Epithelial cell of proximal tubule (primary cell): ENCODE measurements at regions not wholly inside any gene's neighbourhood (a gene's known extent, or its start where the extent isn't known, plus 50 kb on each side); places are given as distances from the start of the nearest gene placed in this dataset.
"Not testable (repeated sequence)": the region's sequence is repeated elsewhere in the genome, so short reads cannot be mapped to it uniquely, and the experiment has no call there.

Experiments
- DNase-seq: peaks from one replicate; pipeline ENCODE4 v3.0.0-alpha.2; 2011; ENCODE audit warnings: low read depth
- H3K4me3 ChIP-seq: 2 replicates; pipeline ENCODE4 v1.5.1; 2011; ENCODE audit warnings: low read depth, mild to moderate bottlenecking, low read length
- CTCF ChIP-seq: conservative IDR thresholded peaks from 2 replicates; pipeline ENCODE4 v1.5.1; 2012; ENCODE audit warnings: low read depth, mild to moderate bottlenecking, low read length

DNA sequence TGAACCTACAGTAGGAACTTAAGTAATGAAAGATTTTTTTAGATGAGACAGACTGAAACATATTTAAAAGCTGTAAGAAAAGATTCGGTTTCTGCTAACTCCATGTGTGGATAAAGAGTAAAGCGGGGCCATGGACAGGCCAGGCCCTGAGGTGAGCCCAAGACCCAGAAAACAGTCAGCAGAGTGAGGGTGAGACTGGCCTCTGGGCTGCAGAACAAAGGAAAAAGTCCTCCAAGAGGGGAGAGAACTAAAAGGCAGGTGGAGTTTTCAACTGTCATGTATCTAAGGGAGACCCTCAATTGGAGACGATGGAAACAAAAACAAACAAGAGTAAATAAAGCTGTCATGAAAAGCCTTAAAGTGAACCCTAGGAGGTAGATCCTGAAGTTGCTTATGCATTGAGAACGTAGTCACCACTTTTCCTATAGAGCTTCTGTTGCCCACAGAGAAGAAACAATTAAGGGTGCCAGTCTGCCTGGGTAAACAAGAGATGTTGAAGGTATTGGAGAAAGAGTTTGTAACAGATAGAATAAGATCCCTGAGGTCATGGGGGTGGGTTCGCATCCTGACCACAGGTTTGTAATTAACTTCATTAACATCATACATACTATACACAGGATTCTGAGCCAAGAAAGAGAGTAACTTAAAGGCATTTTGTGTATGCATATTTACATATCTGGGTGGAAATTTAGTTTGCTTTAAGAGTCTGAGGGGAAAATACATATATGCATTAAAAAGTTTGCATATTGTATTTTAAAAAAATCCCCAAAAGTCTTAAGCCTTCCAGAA, 268.7 kb upstream of the PDE3A start:
- no peak overlapping the region for H3K4me3 ChIP-seq
- no peak for DNase-seq
- no peak for TF ChIP-seq CTCF

GRCh38 chr12:20101046-20101445, 267.3 kb upstream of the PDE3A start:
- DNase-seq = no peak
- TF ChIP-seq CTCF = no peak
- H3K4me3 ChIP-seq = no peak overlapping the region

DNA sequence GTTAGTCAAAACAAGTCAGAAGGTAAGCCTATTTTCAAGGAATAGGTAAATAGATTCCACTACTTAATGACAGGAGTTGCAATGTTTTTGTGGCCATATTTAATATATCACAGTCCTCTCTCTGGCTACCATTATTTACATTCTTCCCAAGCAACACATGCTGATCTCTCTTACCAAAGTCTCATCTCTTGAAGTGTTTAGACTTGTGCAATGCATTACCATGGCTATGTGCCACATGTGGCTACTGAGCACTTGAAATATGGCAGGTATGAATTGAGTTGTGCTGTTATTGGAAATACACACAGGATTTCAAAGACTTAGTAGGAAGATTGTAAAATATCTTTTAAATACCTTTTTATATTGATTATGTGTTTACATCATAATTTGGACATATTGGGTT, 262.4 kb upstream of the PDE3A start:
- no peak for TF ChIP-seq CTCF
- no peak overlapping the region for H3K4me3 ChIP-seq
- DNase-seq = no peak

GRCh38 chr12:20109676-20110075, 258.7 kb upstream of the PDE3A start:
- no peak for DNase-seq
- H3K4me3 ChIP-seq = no peak overlapping the region
- TF ChIP-seq CTCF = no peak

DNA sequence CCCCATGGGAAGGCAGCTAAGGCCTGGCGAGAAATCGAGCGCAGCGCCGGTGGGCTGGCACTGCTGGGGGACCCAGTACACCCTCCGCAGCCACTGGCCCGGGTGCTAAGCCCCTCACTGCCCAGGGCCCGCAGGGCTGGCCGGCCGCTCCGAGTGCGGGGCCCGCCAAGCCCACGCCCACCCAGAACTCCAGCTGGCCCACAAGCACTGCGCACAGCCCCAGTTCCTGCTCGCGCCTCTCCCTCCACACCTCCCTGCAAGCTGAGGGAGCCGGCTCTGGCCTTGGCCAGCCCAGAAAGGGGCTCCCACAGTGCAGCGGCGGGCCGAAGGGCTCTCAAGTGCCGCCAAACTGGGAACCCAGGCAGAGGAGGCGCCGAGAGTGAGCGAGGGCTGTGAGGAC, 253.0 kb upstream of the PDE3A start:
- DNase-seq, H3K4me3 ChIP-seq: not testable (repeated sequence)

GRCh38 chr12:20119596-20120402, 248.5 kb upstream of the PDE3A start:
- TF ChIP-seq CTCF = no peak
- H3K4me3 ChIP-seq = no peak overlapping the region
- DNase-seq = no peak

- no peak for TF ChIP-seq CTCF
- no peak for DNase-seq
These were observed 248.0 kb upstream of the PDE3A start for GRCh38 chr12:20120403-20120725.

More at GRCh38 chr12:20120403-20120725, 248.0 kb upstream of the PDE3A start:
- H3K4me3 ChIP-seq = no peak overlapping the region
